ENCODE measurements at regions not wholly inside any gene's neighbourhood (a gene's known extent, or its start where the extent isn't known, plus 50 kb on each side); places are given as distances from the start of the nearest gene placed in this dataset.

GRCh38 chr6:92459606-92460005 is 959.8 kb downstream of the EPHA7 start:
- TF ChIP-seq POLR2AphosphoS5 (IDR thresholded peaks at IDR 0.05; ENCODE audit: low read depth, low read length) (no peak), POLR2A (IDR thresholded peaks at IDR 0.05; ENCODE audit: low read depth, low read length) (no peak), TAF1 (IDR thresholded peaks at IDR 0.05; ENCODE audit: borderline replicate concordance, low read depth, low read length) (no peak)
